GM19043 (cell line): ENCODE measurements at regions not wholly inside any gene's neighbourhood (a gene's known extent, or its start where the extent isn't known, plus 50 kb on each side); places are given as distances from the start of the nearest gene placed in this dataset.
"Not testable (repeated sequence)": the region's sequence is repeated elsewhere in the genome, so short reads cannot be mapped to it uniquely, and the experiment has no call there.

Experiments
- ATAC-seq: cut with Tn5 transposase; IDR thresholded peaks from one replicate; pipeline ENCODE4 v1.9.1; 2021; ENCODE audit warnings: low read depth; ENCODE audit not compliant: unreplicated experiment

DNA sequence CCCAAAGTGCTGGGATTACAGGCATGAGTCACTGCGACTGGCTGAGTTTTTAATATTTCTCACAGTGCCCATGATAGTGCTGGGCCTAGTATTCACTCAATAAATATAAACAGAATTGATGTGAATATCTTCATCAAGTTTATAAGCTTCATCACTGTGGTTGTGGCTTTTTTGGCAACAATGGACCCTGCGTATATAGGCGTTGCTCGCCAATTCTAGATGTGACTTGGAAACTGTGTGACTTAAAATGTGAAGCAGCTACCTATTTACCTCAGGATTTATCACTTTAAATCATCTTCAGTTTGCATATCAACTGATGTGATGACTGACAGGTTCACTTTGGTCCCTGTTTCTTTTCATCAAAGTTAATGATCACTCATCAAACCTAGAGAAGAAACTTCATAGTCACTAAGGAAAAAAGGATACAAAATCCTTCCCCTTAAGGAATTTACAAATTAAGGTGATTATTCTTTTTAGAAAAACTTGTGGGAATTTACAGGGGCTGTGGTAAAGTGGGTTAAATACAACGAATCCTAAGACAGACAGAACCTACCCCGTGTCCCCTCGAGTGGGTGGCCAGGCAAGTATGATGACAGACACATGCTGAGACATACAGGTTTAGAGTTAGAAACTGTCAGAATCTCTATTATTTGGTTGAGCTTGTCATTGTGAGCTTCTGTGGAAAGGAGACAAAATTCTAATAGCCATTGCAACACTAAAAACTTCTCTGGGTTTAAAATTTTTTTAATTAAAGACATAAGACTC is 101.3 kb downstream of the AKAP11 start:
- no peak for ATAC-seq

DNA sequence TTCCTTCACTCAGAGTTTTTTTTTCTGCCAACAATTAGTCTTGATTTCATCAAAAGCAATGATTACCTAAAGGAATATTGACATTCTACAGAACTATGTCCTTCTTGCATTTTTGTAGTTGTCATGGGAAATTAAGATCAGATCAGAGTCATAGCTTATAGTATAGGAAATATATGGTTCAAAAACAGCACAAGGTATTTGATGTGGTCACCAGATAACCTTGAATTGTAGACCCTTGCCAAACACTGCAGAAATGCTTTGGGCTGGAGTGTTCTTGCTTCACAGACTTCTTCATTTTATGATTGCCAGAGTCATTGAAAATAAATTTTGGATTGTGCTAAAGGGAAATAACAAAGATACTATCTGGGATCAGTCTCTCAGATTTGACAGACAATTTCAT is 103.7 kb downstream of the AKAP11 start:
- no peak for ATAC-seq

DNA sequence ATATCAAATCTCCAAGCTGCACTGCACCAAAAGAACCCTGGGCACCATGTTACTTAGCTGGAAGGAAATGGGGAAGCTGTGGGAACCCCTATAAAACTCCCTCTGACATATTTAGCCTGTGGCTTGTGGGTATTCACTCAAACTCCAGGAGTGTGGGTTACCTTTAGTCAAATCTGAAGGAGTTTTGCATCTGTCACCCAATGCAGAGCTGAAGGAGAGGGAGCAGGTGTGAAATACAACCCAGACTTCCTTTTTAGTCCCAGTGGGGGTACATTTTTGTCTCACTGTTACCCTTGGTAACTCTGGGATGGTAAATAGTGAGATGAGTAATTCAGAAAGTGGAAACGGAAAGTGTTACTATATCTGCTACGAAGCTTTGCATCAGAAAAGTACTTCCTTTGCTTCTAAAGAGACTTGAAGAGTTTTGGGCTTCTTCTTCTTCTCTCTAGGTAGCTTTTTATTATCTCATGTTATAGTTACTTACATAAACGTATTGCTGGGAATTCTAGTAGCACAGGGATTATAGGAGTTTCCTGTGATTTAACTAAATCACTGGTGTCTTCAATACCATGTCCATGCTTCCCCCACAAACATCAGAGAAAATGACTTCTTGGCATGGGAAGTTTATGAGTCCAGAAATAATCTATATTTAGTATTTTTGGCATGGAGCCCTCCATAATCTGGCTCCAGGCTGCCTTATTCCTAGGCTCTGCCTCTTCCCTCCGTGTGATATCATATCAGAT is 105.9 kb downstream of the AKAP11 start:
- ATAC-seq = peak; percentile 83

DNA sequence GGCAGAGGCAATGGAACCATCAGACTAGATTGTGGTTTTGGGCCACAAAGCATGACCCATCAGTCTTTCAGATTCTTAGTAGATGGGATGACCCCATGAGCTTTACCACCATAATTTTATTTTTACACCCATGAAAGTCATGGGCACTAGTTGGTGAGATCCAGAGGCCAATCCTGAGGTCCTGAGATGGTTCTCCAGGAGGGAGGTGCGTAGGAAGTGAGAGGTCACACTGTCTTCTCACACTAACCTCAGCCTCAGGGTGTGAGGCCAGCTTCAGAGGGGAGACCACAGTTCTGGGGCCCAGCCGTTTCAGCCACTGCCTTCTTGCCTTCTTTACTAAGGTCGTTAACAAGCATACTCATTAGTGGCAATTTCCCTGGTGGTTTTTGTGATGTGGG is 106.4 kb downstream of the AKAP11 start:
- ATAC-seq = peak; percentile 23

DNA sequence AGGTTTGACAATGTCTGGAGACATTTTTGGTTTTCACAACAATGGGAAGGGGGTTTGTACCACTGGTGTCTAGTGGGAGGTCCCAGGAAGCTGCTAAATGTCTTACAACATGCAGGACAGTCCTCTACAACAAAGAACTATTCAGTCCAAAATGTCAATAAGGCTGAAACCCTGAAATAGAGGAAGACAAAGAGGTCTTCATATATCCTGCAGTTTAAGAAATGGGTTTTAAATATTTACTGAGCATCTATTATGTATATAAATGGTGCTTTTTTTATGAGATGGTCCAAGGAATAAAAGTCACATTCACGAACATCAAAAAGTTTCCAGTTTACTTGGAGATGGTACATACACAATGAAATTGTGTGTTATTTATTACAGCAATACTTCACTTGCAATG is 107.3 kb downstream of the AKAP11 start:
- ATAC-seq = no peak

DNA sequence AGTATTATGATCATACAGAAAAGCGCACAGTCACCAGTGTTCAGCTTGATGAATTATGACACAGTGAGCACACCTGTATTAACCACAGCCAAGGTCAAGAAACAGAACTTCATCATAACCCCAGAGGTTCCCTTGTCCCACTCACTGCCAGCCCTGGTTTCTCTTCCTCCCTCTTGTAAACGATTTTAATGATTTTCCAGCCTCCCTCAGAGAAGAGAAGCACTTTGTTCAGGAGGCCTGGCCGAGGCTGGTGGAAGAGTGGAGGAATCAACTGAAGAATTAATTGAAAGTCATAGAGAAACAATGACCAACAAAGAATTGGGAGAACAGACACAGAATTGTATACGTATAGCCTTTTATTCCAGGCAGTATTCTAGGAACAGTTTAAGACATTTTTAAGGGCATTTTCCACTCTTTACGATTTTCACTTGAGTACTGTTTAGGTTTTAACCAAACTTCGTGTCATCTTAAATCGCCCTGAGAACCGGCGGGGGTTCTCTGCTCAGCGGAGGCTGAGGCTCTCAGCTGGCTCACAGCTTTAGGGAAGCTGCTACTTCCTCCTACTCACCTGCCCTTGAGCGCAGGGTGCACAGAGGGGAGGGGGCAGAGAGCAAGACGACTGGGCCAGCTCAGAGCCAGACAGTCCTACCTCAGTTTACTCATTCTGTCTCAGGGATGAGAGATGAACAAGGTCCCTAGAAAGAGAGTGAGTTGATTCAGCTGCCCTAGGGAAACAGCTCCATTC is 108.6 kb downstream of the AKAP11 start:
- ATAC-seq = peak; percentile 44

DNA sequence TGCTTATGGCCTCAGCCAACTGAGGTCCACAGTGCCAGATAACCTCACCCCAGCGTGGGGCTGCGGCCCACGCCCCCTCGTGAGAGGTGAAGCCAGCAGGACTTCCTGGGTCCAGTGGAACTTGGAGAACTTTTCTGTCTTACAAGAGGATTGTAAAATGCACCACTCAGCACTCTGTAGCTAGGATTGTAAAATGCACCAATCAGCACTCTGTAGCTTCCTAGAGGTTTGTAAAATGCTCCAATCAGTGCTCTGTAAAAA is 109.1 kb downstream of the AKAP11 start:
- no peak for ATAC-seq

DNA sequence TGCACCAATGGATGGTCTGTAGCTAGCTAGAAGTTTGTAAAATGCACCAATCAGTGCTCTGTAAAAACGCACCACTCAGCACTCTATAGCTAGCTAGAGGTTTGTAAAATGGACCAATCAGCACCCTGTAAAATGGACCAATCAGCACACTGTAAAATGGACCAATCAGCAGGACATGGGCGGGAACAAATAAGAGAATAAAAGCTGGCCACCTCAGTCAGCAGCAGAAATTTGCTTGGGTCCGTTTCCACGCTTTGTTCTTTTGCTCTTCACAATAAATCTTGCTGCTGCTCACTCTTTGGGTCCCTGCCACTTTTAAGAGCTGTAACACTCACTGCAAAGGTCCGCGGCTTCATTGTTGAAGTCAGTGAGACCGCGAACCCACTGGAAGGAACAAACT is 109.5 kb downstream of the AKAP11 start:
- ATAC-seq = not testable (repeated sequence)

DNA sequence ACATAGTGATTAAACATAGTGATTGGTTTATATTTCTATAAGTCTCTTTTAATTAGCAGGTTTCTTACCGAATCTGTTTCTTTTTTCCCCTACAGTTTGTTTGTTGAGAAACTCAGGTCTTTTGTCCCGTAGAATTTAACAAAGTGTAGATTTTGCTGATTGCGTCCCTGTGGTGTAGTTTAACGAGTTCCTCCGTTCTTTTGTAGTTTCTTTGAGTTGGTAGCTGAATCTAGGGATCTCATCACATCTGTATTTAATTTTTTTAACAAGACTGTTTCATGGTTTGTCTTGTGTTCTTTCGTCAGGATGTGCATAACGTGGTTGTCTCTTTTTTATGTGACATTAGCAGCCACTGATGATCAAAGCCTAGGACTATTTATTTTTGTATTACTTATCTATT is 111.1 kb downstream of the AKAP11 start:
- ATAC-seq = no peak

DNA sequence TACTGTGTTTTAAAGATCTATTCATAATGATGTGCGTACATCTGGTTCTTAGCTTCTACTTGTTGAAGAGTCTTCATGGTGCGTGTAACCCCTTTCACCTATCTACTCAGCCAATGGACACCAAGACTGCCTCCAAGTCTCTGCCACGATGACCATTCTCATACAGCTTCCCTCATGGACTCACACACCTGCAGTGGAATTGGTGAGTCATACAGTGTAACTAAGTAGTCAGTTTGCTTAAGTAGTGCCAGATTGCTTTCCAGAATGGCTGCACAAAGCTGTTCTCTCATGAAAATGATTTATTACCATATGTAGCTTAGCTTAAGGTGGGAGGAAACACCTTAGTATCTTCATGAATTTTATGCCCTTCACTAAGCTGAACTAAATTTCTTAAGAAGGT is 112.3 kb downstream of the AKAP11 start:
- ATAC-seq = no peak

DNA sequence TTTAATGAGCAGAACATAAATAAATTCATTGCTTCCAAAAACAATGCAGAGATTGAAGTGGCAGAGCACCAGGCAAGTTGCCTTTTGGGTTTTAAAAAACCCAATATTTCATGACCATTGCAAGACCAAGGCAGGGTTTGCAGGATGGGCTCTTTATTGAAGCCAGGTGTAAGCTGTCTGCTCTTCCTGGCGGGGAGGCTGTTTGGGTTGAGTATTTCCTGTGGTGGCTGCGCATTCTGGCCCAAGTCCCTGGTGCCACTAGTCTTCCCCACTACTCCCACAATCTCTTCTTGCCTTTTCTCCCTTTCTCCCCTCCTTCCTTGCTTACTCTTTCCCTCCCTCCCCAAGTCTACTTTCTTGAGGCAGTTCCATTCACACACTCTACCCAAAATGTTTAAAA is 116.4 kb downstream of the AKAP11 start:
- ATAC-seq = no peak

DNA sequence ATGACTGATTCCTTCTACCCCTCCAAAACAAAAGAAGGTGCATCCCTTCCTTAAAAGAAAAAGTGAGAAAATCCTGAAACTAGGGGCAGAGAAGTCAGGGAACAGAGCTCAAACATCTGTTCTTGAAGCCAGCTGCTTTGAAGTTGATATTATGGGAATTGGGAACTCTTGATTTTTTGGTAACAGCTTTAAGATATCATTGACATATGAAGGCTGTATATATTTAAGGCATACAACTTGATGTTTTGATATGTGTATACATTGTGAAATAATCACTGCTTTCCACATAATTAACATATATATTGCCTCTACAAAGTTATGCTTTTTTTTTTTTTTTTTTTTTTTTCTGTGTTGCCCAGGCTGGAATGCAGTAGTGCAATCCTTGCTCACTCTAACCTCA is 117.1 kb downstream of the AKAP11 start:
- ATAC-seq = no peak

DNA sequence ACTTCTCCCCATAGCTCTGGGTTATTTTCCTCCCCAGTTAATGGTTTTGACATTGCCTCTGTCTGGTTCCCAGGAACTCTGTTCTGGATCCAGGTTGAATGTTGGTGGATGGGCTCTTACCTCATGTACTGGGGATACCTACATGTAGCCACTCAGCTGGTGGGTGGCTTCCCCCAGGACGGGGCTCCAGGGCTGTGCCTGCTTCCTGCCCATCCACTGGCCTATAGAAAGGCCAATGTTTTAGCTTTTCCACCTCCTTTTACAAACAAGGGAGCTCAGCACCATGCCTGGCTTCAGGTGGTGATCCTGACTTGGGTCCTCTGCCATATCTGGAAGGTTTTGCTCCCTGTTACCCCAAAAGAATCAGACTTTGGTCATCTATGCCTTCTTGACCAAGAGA is 120.2 kb downstream of the AKAP11 start:
- no peak for ATAC-seq

DNA sequence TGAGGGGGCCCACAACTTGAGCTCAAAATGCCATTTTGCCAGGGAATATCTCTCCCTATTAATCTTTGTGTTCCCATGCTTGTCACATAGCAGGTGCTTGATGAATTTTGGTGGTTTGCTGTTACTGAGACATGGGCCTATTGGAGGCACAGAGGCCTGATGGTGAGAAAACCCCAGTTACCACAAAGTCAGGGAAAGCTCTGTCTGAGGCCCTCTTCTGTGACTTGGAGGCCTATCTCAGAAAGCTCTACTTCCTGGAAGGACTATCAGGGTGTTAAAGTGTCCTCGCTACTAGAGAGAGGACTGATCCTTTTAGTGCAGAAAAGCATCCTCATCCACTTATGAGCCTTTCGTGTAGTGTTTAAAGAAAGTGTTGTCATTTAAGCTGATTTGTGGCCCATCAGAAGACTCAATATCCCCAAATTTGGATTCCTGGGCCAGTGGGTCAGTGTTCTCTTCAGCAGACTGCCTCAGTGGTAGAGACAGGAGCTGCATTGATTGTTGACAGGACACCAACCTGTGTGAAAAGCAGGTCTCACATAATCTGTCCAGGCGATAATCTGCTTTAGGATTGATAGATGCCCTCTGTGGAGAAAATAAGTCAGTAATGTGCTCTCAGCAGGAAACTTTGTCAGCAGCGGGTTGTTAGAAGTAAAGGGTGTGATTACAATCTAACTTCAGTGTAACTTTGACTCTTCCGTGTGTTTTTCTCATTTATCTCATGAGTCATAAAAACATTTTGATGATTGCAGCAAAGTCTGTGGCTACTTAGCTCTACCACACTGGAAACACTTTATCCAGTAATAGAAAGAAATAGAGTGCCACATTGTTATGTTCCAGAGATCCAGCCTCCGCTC is 121.0 kb downstream of the AKAP11 start:
- no peak for ATAC-seq

DNA sequence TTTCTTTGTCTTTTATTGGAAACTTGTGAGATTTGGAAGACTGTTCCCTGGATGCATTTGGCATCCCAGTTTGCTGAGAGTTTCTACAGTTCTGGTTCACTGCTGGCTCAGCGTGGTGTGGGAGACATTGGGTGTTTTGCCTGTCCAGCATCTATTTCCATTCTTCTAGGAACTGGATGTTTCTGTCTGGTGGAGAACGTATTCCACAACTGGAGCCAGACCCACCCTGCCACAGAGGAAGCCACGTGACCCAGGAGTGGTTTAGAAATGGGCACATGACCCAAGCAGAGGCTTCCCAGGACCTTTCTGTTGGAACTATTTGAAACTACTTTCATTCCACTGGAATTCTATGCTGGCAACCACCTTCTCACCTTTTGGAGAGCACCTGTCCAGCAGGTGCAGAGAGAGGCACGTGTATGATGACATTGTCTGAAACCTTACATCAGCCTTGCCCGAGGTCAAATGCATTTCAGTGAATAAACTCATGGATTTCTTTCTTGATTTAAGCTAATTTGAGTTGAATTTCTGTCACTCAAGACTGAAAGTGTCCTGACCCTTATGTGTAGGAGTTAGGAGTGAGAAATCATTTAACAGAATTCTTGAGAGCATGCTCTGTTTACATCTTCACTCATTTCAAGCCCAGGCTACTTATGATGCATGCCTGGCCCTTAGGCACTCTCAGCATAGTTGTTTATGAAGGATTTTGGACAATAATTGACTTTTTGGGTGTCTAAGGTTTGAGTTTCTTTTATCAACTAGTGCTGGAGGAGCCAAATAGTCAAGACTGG is 121.8 kb downstream of the AKAP11 start:
- no peak for ATAC-seq

DNA sequence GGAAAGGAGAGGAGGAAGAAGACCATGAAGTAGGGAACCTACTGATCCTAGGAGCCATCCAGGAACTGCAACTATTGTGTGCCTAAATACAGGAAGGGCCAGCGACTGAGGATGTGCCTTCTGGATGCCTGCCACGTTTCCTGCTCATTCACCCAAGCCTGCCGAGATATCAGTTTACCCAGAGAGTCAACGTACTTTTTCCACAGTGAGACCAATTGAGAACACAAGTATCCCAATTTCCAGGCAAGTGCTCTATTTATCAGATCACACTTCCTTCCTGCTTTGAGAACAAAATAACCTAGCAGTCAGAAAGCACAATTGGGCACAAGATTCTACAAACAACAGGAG is 122.4 kb downstream of the AKAP11 start:
- ATAC-seq = no peak

DNA sequence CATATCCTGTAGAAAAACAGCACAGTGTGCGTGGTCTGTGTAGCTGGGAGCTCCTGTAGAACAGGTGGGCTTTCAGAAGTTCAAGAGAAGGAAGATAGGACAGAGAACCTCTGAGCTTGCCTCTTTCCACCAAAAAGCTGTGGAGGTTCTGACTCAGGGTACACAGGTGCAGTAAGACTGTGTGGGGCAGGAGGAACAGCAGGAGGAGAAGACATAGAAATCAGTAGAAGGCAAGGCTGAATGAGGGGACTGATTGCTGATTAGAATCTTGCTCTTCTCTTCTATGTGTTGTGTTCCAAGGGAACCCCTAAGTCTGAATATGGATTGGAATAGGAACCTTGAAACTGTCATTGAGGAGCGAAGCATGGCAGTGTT is 122.7 kb downstream of the AKAP11 start:
- ATAC-seq = no peak

DNA sequence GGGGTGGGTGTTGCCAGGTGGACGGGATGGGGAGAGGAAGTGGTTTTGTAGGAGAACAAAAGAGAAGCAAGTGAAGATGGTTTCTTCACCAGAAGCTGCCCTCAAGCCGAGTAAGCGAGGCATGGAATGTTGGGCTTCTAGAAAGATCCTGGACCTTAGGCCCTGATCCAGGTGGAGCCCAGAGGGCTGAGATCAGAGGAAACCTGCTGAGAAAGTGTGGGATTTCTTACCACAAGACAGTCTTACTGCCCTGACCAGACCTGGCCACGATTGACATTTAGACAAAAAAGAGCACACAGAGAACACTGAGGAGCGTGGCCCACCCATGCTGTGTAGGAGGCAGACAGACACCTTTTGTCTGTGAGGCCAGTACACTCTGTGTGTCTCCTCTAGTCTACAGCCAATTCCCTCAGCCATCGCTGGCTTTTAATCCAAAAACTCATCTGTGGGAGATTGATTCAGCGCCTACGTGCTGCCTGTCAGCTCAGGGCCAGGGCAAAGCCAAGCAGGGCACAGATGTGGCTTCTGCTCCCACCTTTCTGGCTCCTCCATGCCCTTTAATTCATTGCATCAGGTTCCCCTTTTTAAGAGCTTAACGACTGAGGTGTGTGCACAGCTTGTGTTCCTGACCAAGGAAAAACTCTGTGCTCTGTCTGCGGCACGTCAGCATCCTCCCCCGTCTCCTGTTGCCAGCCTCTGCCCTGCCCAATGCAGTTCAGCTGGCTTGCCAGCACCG is 123.3 kb downstream of the AKAP11 start:
- ATAC-seq = no peak

DNA sequence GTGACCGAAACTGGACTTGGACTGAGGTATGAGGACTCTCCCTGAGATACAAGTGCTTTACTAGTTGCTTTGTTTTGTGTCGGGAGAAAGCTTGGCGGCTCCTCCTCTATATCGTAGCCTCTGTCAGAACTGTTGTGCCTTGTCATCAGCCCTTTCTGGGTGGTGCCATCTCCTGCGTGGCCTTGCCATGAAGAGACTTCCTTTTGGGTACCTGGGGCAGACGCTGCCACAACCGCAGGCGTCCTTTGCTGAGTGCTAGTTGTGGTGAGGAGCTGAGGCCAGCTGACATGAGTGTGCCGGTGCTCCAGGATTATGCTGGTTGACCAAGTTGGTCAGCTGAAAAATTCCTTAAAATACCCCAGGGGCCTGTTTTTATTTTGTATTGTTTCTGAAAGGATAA is 124.5 kb downstream of the AKAP11 start:
- ATAC-seq = no peak
